HG03066 (cell line): ENCODE measurements at regions not wholly inside any gene's neighbourhood (a gene's known extent, or its start where the extent isn't known, plus 50 kb on each side); places are given as distances from the start of the nearest gene placed in this dataset.

Experiments
- ATAC-seq: cut with Tn5 transposase; IDR thresholded peaks from one replicate; pipeline ENCODE4 v1.9.1; 2021; ENCODE audit warnings: low read depth; ENCODE audit not compliant: unreplicated experiment

DNA sequence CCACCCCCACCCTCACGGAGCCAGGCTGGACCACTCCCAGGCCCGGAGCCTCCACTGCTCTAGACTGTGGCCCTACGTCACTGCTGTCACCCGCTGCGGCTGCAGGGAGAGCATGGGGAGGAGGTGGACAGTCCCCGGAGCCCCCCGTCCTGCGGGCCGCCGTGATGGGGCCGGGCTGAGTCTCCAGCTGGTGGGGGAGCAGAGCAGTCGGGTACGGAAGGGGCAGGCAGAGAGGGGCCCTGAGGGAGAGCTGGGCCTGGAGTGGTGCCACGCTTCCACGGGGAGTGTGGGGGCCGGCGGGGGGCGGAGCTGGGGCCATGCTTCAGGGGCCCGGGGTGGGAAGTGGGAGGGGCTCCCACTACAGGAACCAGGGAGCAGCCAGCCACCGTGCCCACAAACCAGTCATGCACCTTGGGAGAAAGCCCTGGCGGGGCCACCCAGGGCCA is 98.9 kb upstream of the KCNK1 start:
- no peak for ATAC-seq

DNA sequence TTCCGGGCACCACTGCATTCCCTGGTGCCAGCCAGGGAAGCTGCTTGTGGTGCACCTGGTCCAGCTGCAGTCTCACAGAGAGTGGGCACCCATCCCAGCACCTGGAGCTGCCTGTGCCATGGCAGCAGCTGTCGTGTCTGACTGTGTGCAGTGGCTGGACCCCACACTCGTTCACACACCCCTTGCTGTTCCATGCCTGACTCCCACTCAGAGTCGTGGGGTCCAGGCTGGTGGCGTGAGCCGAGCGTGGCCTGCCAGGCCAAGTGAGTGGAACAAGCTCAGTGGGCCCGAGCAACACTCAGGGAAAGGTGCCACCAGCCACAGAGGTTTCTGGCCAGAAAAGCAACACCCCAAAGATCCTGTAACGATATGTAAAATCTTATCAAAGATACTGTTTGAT is 97.2 kb upstream of the KCNK1 start:
- no peak for ATAC-seq

DNA sequence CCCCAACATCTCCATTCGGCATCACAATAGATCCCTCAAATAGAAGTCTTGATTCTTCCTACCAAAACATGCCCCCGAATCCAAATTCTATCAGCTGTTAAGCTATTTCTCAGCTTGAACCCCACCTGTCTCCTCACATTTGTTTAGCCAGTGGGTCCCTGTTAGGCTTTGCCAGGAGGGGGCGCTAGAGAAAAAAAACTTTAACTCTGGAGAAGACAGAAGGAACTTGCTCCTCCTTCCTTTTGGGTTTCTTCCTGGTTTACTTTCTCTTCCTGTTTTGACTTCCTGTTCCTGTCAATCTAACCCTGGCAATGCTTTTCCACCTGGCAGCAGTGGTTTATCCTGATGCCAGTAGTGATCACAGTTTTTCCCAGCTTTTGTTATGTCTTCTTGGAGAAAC is 95.6 kb upstream of the KCNK1 start:
- ATAC-seq, result no peak

DNA sequence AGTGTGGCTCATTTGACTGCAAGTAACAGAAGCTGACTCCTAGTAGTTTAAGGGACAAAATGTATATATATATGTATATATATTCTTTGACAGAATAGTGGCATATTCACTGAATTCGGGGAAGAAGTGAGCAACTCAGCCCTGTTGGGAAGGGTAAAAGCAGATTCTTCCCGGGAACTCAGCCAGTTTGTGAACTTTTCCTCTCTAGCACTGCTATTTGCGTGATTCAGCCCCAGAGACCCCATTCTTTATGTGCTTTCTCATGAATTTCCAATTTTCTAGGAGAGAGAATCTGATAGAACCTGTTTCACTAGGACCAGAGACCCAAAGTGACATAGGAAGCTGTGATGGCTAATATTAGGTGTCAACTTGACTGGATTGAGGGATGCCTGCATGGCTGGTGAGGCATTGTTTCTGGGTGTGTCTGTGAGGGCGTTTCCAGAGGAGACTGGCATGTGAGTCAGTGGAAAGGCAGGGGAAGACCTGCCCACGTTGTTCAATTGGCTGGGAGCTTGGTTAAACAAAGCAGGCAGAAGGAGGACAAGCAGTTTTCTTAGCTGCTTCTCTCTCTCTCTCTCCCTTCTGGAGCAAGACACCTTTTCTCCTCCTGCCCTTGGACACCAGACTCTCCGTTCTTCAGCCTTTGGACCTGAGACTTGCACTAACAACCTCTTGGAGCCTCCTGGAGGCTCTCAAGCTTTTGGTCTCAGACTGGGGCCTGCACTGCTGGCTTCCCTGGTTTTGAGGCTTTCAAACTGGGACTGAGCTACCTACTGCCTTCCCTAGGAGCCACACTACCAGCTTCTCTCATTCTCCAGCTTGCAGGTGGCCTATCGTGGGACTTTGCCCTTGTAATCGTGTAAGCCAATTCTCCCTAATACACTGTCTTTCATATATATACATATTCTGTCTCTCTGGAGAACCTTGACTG is 93.4 kb upstream of the KCNK1 start:
- no peak for ATAC-seq

DNA sequence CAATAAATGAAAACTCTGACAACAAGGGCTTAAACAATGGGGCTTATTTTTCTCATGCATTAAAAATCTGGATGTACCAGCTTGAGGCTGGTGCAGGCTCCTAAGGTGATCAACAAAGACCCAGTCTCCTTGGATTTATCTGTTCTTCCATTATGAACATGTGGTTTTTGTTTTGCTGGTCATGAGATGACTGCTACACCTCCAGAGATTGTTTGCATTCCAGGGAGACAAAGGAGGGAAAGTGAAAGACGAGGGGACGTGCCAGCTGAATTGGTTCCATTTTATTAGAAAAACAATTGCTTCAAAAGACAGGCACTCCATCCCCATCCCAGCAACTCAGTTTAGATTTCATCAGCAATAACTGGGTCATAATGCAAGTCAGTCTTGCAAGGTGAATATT is 90.9 kb upstream of the KCNK1 start:
- ATAC-seq, result no peak

DNA sequence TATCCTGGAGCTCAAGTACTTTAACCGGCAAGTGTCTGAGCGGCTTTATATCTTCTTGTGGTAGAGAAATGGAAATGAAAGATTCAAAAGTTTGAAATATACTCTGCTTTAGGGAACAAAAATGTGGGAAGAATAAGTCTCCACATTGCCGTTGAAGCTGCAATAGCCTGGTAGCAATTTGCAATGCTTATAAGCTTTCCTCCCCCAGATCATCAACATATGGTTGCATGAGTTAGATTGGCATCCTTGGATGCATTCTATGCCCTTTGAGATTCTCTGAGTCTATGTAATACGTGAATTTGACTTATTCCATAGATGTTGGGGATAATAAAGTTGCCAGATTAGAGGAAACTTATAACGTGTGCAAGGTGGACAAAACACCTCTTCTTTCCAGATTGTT is 86.1 kb upstream of the KCNK1 start:
- no peak for ATAC-seq

DNA sequence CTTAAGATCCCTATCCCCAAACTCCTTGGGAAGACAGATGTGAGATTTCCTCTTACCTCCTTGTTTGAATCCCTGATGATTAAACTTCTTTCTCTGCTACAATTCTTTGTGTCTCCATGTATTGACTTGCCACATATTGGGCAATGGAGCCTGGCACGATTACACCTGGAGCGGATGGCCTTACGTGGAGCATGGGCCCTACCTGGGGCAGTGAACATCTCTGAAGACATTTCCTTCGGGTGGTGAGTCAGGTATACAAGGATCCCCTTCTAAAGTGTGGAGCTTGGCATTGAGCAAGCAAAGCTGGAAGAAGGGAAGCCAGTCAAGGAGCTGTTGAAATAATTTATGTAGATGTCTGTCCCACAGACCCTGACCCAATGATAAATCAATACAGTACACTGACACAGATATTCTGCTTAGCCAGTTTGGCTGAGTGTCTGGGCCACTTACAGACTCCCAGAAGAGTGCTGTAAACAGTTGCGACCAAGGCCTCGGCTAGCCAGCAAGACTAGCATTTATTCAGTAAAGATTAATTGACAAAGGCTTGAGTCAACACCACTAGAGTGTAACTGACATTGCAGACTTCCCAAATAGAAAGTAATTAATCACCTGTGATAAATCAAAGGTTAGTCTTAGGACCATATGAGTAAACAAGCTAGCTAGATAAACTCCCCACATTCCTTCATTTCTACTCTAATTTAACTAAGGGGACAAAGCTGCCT is 83.1 kb upstream of the KCNK1 start:
- ATAC-seq, result no peak

DNA sequence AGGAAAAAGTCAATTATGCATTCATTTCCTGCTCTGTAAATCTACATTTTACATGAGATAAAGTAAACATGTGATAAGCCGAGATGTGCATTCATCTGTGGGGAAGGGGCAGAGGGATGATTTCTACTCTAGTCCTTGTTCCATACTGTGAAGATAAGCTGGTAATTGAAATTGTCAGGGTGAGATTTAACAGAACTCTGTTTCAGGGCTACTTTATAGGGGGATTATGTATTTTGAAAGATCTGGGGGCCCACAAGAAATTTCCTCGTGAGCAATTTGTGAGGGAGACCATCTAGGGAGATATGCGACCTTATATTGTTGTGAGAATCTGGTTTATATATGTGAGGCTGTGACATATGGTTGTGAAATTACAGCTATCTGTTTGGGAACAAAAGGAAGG is 73.1 kb upstream of the KCNK1 start:
- ATAC-seq, result no peak

DNA sequence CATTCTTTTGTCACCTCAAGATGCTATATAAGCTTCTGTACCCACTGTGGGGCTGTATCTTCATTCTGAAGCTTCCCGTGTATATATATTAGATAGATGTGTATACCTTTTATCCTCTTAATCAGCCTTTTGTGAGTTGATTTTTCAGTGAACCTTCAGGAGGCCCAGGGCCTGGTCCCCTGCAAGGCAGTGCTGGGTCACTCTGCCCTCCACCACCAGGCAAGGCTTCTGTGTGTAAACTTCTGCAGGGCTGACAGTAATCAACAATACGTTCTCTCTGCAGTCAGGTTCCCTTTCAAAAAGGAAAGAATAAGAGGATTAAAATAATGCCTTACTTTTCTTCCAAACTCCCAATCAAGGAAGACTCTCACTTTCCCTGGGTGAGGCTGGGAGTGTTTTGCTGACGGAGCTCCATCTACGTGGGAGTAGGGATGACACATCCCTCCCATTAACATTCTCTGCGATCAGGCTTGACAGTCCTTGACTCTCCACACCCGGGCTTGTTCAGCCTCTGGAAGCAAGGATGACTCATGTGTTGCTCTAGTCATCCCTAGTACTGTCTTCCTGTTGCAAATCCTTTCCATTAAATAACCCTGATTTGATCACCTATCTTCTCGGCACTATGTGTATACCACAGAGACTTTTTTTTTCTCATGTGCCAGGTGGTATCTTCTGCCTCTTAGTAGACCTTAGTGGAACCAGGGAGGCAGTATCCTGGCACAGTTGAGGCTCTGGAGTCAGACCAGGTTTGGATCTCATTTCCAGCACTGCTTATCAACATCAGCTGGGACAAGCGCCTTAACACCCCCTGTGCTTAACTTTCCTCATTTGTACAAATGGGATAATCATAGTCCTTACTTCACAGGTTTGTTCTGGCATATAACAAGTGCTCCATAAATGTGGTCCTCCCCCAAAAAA is 70.3 kb upstream of the KCNK1 start:
- ATAC-seq, result no peak

DNA sequence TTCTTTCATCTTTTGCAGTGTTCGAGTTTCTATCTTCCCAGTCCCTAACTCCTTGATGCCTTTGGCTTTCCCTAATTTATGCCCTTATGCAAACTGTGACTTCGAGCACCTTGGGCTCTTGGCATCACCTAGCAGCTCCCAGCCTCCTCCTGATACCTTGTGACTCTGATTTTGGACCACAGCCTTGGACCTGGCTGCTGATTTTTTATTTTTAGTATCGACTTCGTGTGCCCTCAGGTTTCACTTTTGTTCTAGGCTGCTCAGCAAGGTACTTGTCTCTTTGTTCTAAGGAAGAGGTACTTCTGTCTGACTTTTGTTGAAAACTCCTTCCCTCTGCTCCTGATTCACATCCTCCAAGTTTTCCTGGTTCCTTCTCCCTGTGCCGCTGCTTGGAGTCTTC is 69.6 kb upstream of the KCNK1 start:
- ATAC-seq, result no peak

DNA sequence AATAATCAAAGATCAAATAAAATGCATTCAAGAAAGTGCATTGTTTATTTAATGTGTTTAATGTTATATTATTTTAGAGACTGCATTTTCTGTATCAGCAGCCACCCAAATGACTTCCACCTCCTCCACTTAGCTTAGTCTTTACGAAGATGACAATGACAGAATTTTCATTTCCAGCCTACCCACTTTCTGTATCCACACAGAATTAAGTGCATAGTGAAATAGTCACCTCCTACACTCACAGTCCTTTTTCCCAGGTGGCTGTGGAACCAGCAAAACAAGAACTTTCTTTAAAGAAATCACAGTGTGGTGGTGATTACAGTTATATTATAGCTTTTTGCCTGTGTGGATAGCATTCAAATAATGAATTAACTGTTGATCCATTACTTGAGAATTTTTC is 66.2 kb upstream of the KCNK1 start:
- no peak for ATAC-seq

DNA sequence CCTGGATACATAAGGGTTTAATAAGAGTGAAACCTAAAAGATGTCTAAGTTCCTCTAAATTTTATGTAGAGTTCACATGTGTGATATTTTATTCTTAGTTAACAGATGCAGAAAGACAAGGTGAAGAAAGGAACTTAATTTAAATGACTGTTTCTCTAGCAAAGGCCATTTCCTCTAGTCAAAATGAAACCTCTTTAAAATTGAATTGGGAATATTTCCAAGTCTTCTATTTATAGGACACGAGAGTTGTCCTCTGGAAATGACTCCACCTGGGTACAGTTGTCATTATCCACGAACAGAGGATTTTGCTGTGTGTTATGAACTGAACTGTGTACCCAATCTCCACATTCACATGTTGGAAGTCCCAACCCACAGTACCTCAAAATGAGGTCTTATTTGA is 64.5 kb upstream of the KCNK1 start:
- no peak for ATAC-seq

DNA sequence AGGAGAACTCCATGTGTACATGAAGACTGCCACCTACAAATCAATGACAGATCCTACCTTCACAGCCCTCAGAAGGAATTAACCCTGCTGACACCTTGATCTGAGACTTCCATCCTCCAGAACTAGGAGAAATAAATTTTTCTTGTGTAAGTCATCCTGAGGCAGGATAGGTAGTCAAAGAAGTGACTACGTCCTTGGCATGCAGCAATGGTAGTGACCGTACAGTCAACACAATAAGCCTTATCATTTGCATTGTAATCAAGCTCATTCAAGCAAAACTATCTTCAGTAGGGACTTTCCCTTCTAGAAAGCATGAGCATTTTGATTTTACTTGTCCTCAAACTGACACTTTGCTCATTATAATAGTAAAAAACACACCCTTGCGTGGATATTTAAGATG is 64.0 kb upstream of the KCNK1 start:
- no peak for ATAC-seq

DNA sequence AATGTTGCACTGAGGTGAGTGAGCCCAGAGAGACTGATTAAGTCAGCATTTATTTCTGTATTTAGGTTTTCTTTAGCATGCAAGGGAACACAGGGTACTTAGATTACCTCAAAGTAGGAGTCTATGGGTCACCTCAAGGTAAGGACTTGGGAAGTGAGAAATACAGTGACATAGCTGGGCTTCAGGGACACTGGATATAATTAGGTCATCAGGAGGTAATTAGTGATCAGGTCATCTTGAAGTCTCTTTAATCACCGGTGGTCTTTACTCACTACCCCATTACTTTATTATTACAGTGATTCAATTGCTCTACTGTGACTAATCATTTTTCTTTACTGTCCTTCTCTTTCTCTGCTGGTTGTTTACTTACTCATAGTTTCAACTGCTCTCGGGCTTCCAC is 59.9 kb upstream of the KCNK1 start:
- no peak for ATAC-seq

DNA sequence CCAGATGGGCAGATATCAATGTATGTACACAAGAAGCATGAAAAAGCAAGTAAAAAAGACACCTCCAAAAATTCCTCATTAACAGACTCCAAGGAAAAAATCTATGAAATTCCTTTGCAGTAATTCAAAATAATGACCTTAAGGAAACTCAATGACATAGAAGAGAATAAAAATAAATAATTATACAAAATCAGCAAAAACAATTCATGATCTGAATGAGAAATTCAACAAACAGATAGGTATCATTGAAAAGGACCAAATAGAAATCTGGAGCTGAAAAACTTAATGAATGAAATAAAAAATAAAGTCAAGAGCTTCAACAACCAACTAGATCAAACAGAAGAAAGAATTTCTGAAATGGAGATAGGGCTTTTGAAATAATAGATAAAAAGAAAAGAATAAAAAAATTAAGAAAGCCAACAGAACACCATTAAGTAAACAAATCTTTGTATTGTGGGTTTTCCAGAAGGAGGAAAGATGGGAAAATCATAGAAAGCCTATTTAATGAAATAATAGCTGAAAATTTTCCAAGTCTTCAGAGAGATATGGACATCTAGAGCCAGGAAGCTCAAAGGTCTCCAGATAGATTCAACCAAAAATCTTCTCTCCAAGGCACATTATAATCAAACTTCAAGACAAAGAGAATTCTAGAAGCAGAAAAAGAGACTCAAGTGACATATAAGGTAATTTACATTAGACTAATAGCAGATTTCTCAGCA is 52.0 kb upstream of the KCNK1 start:
- no peak for ATAC-seq
